HCT116 (cell line): ENCODE measurements at regions not wholly inside any gene's neighbourhood (a gene's known extent, or its start where the extent isn't known, plus 50 kb on each side); places are given as distances from the start of the nearest gene placed in this dataset.

Source experiments
- ATAC-seq: fragments of 200-7000 bp; cut with Tn5 transposase; 2 replicates; pipeline ENCODE4 v1.9.1; 2020; ENCODE audit warnings: mild to moderate bottlenecking, moderate library complexity
- BruUV-seq: library from RNA; stranded (reverse); fragments of 400-500 nt; replicated peaks from 2 replicates; lab custom pipeline; 2021; lab: Mats Ljungman, UMichigan
- CTCF ChIA-PET: fragments of 300-600 bp; sonication (Branson Sonifier 250); formaldehyde crosslinking; loops from one replicate; lab custom pipeline; 2021; ENCODE audit warnings: antibody characterized with exemption; lab: Charles Lee
- POLR2A ChIA-PET: fragments of 300-600, 350-600 bp; sonication (Branson Sonifier 250); formaldehyde crosslinking; loops from one replicate; lab custom pipeline; 2021; ENCODE audit warnings: antibody characterized with exemption; lab: Charles Lee
- RAD21 ChIA-PET, 2 experiments: fragments of 300-600 bp; sonication (Branson Sonifier 250); formaldehyde crosslinking; loops; one replicate each; lab custom pipeline; 2023; ENCODE audit warnings: low total read pairs in 2 of 2; ENCODE audit not compliant: uncharacterized antibody in 2 of 2, unreplicated experiment in 2 of 2, low non-redundant PET in 1 of 2; lab: Charles Lee
- DNase-seq: peaks from one replicate; pipeline ENCODE4 v3.0.0-alpha.2; 2010; ENCODE audit warnings: low read depth, low spot score
- H2AFZ ChIP-seq: fragments of 200-600 bp; shearing (Covaris generic), sonication (generic); 2 replicates; pipeline ENCODE4 v1.6.1; 2017; ENCODE audit warnings: low read depth, mixed run types, mixed read lengths, antibody characterized with exemption, low read length; ENCODE audit not compliant: poor library complexity, severe bottlenecking
- H3K27ac ChIP-seq: 2 replicates; pipeline ENCODE4 v1.5.1; 2012; ENCODE audit warnings: low read depth, low read length
- H3K27me3 ChIP-seq: fragments of 200-600 bp; sonication (generic); 2 replicates; pipeline ENCODE4 v1.6.1; 2016; ENCODE audit warnings: mixed run types, low read length, mixed read lengths; ENCODE audit not compliant: insufficient read depth
- H3K36me3 ChIP-seq, 2 experiments: fragments of 200-500 bp in 1 of 2; fragments of 200-600 bp in 1 of 2; sonication (Bioruptor generic) in 1 of 2; sonication (generic) in 1 of 2; 2 replicates each; pipeline versions ENCODE4 v1.5.1 to v1.6.1; 2014 to 2016; ENCODE audit warnings: low read length in 2 of 2, inconsistent platforms in 1 of 2, mixed read lengths in 1 of 2, mixed run types in 1 of 2; ENCODE audit not compliant: insufficient read depth in 2 of 2, control insufficient read depth in 1 of 2
- H3K4me1 ChIP-seq, 2 experiments: fragments of 200-600 bp in 1 of 2; sonication (generic) in 1 of 2; 2 replicates each; pipeline versions ENCODE4 v1.5.1 to v1.6.1; 2012 to 2017; ENCODE audit warnings: low read length in 2 of 2, inconsistent platforms in 1 of 2, mild to moderate bottlenecking in 1 of 2, mixed read lengths in 1 of 2, mixed run types in 1 of 2, moderate library complexity in 1 of 2; ENCODE audit not compliant: insufficient read depth in 2 of 2, control insufficient read depth in 1 of 2
- H3K4me2 ChIP-seq: fragments of 200-600 bp; sonication (generic); 2 replicates; pipeline ENCODE4 v1.6.1; 2017; ENCODE audit warnings: mixed run types, low read length, mixed read lengths
- H3K4me3 ChIP-seq, 2 experiments: fragments of 200-600 bp in 1 of 2; sonication (generic) in 1 of 2; replicated peaks in 1 of 2; 2 replicates each; pipeline ENCODE4 v1.5.1; 2011 to 2016; ENCODE audit warnings: low read length in 2 of 2, control low read depth in 1 of 2, low read depth in 1 of 2, mild to moderate bottlenecking in 1 of 2, mixed read lengths in 1 of 2, mixed run types in 1 of 2
- H3K79me2 ChIP-seq: fragments of 200-600 bp; sonication (generic); 2 replicates; pipeline ENCODE4 v1.6.1; 2017; ENCODE audit warnings: mild to moderate bottlenecking, mixed run types, low read length, moderate library complexity, mixed read lengths; ENCODE audit not compliant: insufficient read depth
- H3K9ac ChIP-seq: fragments of 200-600 bp; sonication (generic); 2 replicates; pipeline ENCODE4 v1.6.1; 2016; ENCODE audit warnings: low read length, mixed read lengths
- H3K9me2 ChIP-seq: fragments of 200-600 bp; sonication (generic), shearing (Covaris generic); 2 replicates; pipeline ENCODE4 v1.6.1; 2017; ENCODE audit warnings: mixed run types, mild to moderate bottlenecking, moderate library complexity; ENCODE audit not compliant: insufficient read depth
- H3K9me3 ChIP-seq, 2 experiments: fragments of 200-500 bp in 1 of 2; fragments of 200-600 bp in 1 of 2; sonication (Bioruptor generic) in 1 of 2; sonication (generic) in 1 of 2; 2 replicates each; pipeline ENCODE4 v1.6.1; 2014 to 2017; ENCODE audit warnings: low read length in 2 of 2, mixed read lengths in 2 of 2, inconsistent platforms in 1 of 2, low read depth in 1 of 2, mild to moderate bottlenecking in 1 of 2, mixed run types in 1 of 2, moderate library complexity in 1 of 2; ENCODE audit not compliant: control insufficient read depth in 1 of 2, insufficient read depth in 1 of 2
- H4K20me1 ChIP-seq: fragments of 200-600 bp; sonication (generic), shearing (Covaris generic); 2 replicates; pipeline ENCODE4 v1.6.1; 2017; ENCODE audit warnings: mixed run types, mild to moderate bottlenecking, moderate library complexity; ENCODE audit not compliant: insufficient read depth
- CBX3 ChIP-seq: IDR thresholded peaks from 2 replicates; pipeline ENCODE4 v1.6.1; 2012; ENCODE audit warnings: low read depth
- CEBPB ChIP-seq: IDR thresholded peaks from 2 replicates; pipeline ENCODE4 v1.6.1; 2012; ENCODE audit warnings: low read depth
- EGR1 ChIP-seq: IDR thresholded peaks from 2 replicates; pipeline ENCODE4 v1.6.1; 2012; ENCODE audit warnings: low read depth
- ELF1 ChIP-seq: IDR thresholded peaks from 2 replicates; pipeline ENCODE4 v1.6.1; 2012; ENCODE audit warnings: low read depth, borderline replicate concordance
- EZH2 ChIP-seq: fragments of 200-600 bp; sonication (generic); IDR thresholded peaks from 2 replicates; pipeline ENCODE4 v1.6.1; 2017; ENCODE audit warnings: antibody characterized with exemption, mixed run types
- EZH2phosphoT487 ChIP-seq: fragments of 200-600 bp; IDR thresholded peaks from 2 replicates; pipeline ENCODE4 v1.6.1; 2018; ENCODE audit warnings: antibody characterized with exemption, borderline replicate concordance
- FOSL1 ChIP-seq: IDR thresholded peaks from 2 replicates; pipeline ENCODE4 v1.6.1; 2012; ENCODE audit warnings: low read depth
- JUND ChIP-seq: IDR thresholded peaks from 2 replicates; pipeline ENCODE4 v1.6.1; 2012
- POLR2A ChIP-seq: IDR thresholded peaks from 2 replicates; pipeline ENCODE4 v1.7.0; 2011; ENCODE audit warnings: borderline replicate concordance; ENCODE audit not compliant: insufficient read depth, insufficient read length; ENCODE audit errors: extremely low read depth
- POLR2AphosphoS5 ChIP-seq: IDR thresholded peaks from 2 replicates; pipeline ENCODE4 v1.6.1; 2011; ENCODE audit warnings: mild to moderate bottlenecking, low read depth, low read length, moderate library complexity
- RAD21 ChIP-seq: IDR thresholded peaks from 2 replicates; pipeline ENCODE4 v1.6.1; 2012; ENCODE audit warnings: low read depth, mild to moderate bottlenecking
- SIN3A ChIP-seq: IDR thresholded peaks from 2 replicates; pipeline ENCODE4 v1.6.1; 2012; ENCODE audit warnings: low read depth
- SP1 ChIP-seq: IDR thresholded peaks from 2 replicates; pipeline ENCODE4 v1.6.1; 2012; ENCODE audit warnings: low read depth
- SRF ChIP-seq: IDR thresholded peaks from 2 replicates; pipeline ENCODE4 v1.6.1; 2012; ENCODE audit warnings: low read depth
- TCF7L2 ChIP-seq: IDR thresholded peaks from 2 replicates; pipeline ENCODE4 v1.7.0; 2011; ENCODE audit warnings: borderline replicate concordance, inconsistent platforms; ENCODE audit not compliant: insufficient read depth, insufficient read length; ENCODE audit errors: extremely low read depth
- YY1 ChIP-seq: IDR thresholded peaks from 2 replicates; pipeline ENCODE4 v1.6.1; 2011; ENCODE audit warnings: low read length, low read depth, moderate library complexity, mild to moderate bottlenecking; ENCODE audit not compliant: insufficient replicate concordance; ENCODE audit errors: extremely low read depth
- ZFX ChIP-seq: fragments of 450-650 bp; IDR thresholded peaks from 2 replicates; pipeline ENCODE4 v1.6.1; 2017
- ZNF274 ChIP-seq: fragments of 200-500 bp; sonication (Bioruptor generic); IDR thresholded peaks from 2 replicates; pipeline ENCODE4 v1.6.1; 2014; ENCODE audit warnings: mild to moderate bottlenecking, low read depth, low read length, inconsistent platforms
- intact Hi-C: fragments of 100-400 bp; cut with micrococcal nuclease; formaldehyde crosslinking; loops from 2 replicates; pipeline ENCODE4 v1.10.0; 2022
- TF ChIP-seq, protein P1 (sequence below): IDR thresholded peaks from 2 replicates; pipeline ENCODE4 v1.6.1; 2012
- TF ChIP-seq, protein P2 (sequence below), 3 experiments: fragments of 200-600 bp in 1 of 3; sonication (generic) in 1 of 3; IDR thresholded peaks in 2 of 3; conservative IDR thresholded peaks in 1 of 3; 2 replicates each; pipeline ENCODE4 v1.5.1; 2012 to 2017; ENCODE audit warnings: low read depth in 2 of 3, low read length in 2 of 3, antibody characterized with exemption in 1 of 3, borderline replicate concordance in 1 of 3, control low read depth in 1 of 3, mild to moderate bottlenecking in 1 of 3, mixed read lengths in 1 of 3, mixed run types in 1 of 3, moderate library complexity in 1 of 3; ENCODE audit not compliant: insufficient read depth in 1 of 3
- TF ChIP-seq, protein P3 (sequence below): IDR thresholded peaks from 2 replicates; pipeline ENCODE4 v1.6.1; 2011; ENCODE audit warnings: mild to moderate bottlenecking, low read length, moderate library complexity; ENCODE audit not compliant: insufficient replicate concordance; ENCODE audit errors: extremely low read depth
- TF ChIP-seq, protein P4 (sequence below): IDR thresholded peaks from 2 replicates; pipeline ENCODE4 v1.6.1; 2012

DNA sequence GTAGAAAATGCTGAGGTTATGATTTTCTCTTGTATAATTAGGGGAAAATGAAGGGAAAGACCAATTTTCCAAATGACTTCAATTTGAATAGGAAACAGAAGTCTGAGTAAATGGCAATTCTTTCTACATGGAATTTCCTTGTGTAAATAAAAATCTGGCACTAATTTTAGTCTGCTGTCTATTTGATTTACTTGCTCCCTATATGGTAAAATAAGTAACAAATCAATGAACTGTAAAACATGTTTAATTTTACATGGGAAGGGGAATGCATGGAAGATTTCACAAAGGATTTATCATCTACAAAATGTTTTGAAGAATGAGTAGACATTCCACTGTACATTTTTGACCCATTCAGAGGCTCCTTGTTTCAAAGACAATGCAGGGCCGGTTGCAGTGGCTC, 811.6 kb upstream of the GOT2 start:
- no peak overlapping the region for H3K4me2 ChIP-seq
- no peak overlapping the region for H2AFZ ChIP-seq

DNA sequence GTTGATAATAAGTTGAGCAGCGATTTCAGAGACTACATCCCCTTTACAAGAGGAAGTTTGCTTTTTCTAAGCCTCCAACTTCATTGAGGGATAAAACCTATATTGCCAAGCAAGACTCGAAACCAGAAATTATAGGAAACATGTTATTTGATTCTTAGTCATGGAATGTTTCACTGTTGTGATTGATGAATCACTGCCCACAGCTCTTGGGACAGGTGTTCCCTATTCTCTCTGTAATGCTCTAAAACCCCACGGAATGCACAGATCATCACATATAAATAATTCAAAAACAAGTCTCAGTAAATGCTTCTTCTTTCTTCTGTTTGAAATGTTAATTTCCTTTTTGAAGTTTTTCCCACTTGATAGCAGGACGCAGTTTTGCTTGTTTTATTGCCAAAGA, 809.5 kb upstream of the GOT2 start:
- RAD21 ChIA-PET, result no interaction called here
- H3K9me2 ChIP-seq, result no peaks in the 10 kb centered on the region
- H3K9ac ChIP-seq, result no peak overlapping the region
- H2AFZ ChIP-seq, result no peak overlapping the region
- no peaks in the 10 kb centered on the region for H4K20me1 ChIP-seq
- no TSS peak for BruUV-seq
- H3K4me1 ChIP-seq, result no peaks in the 10 kb centered on the region
- intact Hi-C loops, result no loop called here
- no peaks in the 10 kb centered on the region for H3K27me3 ChIP-seq
- H3K9me3 ChIP-seq, result peaks cover 0 to 14% of the 10 kb centered on the region in 2 experiments; a peak in 3 of 4 replicates
- POLR2A ChIA-PET, result no interaction called here
- no peak for ATAC-seq
- H3K4me2 ChIP-seq, result no peak overlapping the region
- DNase-seq, result no peak
- H3K4me3 ChIP-seq, result no peak overlapping the region
- H3K36me3 ChIP-seq, result no peaks in the 10 kb centered on the region
- H3K79me2 ChIP-seq, result no peaks in the 10 kb centered on the region
- CTCF ChIA-PET, result no interaction called here
- H3K27ac ChIP-seq, result no peak overlapping the region
- no peak for TF ChIP-seq EGR1
- TF ChIP-seq, protein P1, sequence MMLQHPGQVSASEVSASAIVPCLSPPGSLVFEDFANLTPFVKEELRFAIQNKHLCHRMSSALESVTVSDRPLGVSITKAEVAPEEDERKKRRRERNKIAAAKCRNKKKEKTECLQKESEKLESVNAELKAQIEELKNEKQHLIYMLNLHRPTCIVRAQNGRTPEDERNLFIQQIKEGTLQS, result no peak
- TF ChIP-seq, protein P2, sequence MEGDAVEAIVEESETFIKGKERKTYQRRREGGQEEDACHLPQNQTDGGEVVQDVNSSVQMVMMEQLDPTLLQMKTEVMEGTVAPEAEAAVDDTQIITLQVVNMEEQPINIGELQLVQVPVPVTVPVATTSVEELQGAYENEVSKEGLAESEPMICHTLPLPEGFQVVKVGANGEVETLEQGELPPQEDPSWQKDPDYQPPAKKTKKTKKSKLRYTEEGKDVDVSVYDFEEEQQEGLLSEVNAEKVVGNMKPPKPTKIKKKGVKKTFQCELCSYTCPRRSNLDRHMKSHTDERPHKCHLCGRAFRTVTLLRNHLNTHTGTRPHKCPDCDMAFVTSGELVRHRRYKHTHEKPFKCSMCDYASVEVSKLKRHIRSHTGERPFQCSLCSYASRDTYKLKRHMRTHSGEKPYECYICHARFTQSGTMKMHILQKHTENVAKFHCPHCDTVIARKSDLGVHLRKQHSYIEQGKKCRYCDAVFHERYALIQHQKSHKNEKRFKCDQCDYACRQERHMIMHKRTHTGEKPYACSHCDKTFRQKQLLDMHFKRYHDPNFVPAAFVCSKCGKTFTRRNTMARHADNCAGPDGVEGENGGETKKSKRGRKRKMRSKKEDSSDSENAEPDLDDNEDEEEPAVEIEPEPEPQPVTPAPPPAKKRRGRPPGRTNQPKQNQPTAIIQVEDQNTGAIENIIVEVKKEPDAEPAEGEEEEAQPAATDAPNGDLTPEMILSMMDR (IDR thresholded peaks at IDR 0.05 in 2 of 3, conservative IDR thresholded peaks at IDR 0.05 in 1 of 3; ENCODE audit: borderline replicate concordance in 1 of 3, insufficient read depth in 1 of 3, low read depth in 2 of 3, low read length in 2 of 3), result no peak
- TF ChIP-seq EZH2, result no peak
- no peak for TF ChIP-seq POLR2A
- no peak for TF ChIP-seq SIN3A
- TF ChIP-seq SRF, result no peak
- no peak for TF ChIP-seq YY1
- TF ChIP-seq, protein P3, sequence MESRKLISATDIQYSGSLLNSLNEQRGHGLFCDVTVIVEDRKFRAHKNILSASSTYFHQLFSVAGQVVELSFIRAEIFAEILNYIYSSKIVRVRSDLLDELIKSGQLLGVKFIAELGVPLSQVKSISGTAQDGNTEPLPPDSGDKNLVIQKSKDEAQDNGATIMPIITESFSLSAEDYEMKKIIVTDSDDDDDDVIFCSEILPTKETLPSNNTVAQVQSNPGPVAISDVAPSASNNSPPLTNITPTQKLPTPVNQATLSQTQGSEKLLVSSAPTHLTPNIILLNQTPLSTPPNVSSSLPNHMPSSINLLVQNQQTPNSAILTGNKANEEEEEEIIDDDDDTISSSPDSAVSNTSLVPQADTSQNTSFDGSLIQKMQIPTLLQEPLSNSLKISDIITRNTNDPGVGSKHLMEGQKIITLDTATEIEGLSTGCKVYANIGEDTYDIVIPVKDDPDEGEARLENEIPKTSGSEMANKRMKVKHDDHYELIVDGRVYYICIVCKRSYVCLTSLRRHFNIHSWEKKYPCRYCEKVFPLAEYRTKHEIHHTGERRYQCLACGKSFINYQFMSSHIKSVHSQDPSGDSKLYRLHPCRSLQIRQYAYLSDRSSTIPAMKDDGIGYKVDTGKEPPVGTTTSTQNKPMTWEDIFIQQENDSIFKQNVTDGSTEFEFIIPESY, result no peak

More for the DNA sequence above, 811.6 kb upstream of the GOT2 start:
- RAD21 ChIA-PET, result no interaction called here
- POLR2A ChIA-PET, result no interaction called here
- Histone ChIP-seq H3K4me1 (no peaks in the 10 kb centered on the region), H4K20me1 (no peaks in the 10 kb centered on the region), H3K27me3 (no peaks in the 10 kb centered on the region), H3K79me2 (no peaks in the 10 kb centered on the region), H3K36me3 (no peaks in the 10 kb centered on the region), H3K4me3 (no peak overlapping the region), H3K9ac (no peak overlapping the region)
- no TSS peak for BruUV-seq
- CTCF ChIA-PET, result no interaction called here
- intact Hi-C loops, result no loop called here
- TF ChIP-seq SIN3A, result no peak
- no peak for TF ChIP-seq FOSL1
- TF ChIP-seq TCF7L2, result no peak
- TF ChIP-seq EZH2phosphoT487, result no peak
- TF ChIP-seq CEBPB, result no peak
- TF ChIP-seq ZFX, result no peak
- TF ChIP-seq RAD21, result no peak
- TF ChIP-seq, protein P4, sequence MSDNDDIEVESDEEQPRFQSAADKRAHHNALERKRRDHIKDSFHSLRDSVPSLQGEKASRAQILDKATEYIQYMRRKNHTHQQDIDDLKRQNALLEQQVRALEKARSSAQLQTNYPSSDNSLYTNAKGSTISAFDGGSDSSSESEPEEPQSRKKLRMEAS, result no peak
- no peak for TF ChIP-seq POLR2AphosphoS5
- TF ChIP-seq JUND, result no peak
- TF ChIP-seq YY1, result no peak
- no peak for TF ChIP-seq ELF1
- no peak for TF ChIP-seq POLR2A
- no peak for TF ChIP-seq SRF
- TF ChIP-seq ZNF274, result no peak
- TF ChIP-seq, protein P1, result no peak
- TF ChIP-seq CBX3, result no peak
- TF ChIP-seq SP1, result no peak
- TF ChIP-seq, all 23 proteins: peak for 0
- ATAC-seq (no peak), DNase-seq (no peak)
- no peaks in the 10 kb centered on the region for H3K9me2 ChIP-seq
- no peak overlapping the region for H3K27ac ChIP-seq
- H3K9me3 ChIP-seq, result peaks cover 0 to 15% of the 10 kb centered on the region in 2 experiments; a peak in 3 of 4 replicates
